LNCaP clone FGC (cell line): ENCODE measurements at regions not wholly inside any gene's neighbourhood (a gene's known extent, or its start where the extent isn't known, plus 50 kb on each side); places are given as distances from the start of the nearest gene placed in this dataset.

Experiments
- DNase-seq: peaks from one replicate; pipeline ENCODE4 v3.0.0-alpha.2; 2011; ENCODE audit warnings: low read depth
- H3K4me3 ChIP-seq: 2 replicates; pipeline ENCODE4 v1.5.1; 2011; ENCODE audit warnings: mild to moderate bottlenecking, low read depth, low read length, control low read depth
- TF ChIP-seq, protein P1 (sequence below): IDR thresholded peaks from 2 replicates; pipeline ENCODE4 v1.5.1; 2012; ENCODE audit warnings: mild to moderate bottlenecking; ENCODE audit not compliant: control insufficient read depth, insufficient read depth; ENCODE audit errors: extremely low read depth

DNA sequence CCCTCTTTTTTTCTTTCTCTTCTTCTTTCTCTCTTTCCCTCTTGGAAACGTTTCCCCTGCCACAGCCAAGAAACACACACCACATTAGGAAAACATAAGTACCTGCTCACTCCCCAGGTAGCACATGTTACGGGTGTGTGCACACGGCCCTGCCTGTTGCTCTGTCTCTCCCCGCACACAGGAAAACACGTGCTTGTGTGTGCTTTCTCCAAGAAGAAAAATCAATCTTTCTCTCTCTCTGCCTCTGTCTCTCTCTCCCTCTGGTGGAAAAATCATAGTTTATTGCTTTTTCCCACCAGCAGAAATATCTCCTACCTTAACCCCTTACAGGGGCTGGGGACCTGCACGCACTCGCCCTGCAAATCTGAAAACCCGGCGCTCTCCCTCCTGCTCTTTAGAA, 102.3 kb downstream of the EDN3 start:
- DNase-seq, result no peak
- TF ChIP-seq, protein P1, sequence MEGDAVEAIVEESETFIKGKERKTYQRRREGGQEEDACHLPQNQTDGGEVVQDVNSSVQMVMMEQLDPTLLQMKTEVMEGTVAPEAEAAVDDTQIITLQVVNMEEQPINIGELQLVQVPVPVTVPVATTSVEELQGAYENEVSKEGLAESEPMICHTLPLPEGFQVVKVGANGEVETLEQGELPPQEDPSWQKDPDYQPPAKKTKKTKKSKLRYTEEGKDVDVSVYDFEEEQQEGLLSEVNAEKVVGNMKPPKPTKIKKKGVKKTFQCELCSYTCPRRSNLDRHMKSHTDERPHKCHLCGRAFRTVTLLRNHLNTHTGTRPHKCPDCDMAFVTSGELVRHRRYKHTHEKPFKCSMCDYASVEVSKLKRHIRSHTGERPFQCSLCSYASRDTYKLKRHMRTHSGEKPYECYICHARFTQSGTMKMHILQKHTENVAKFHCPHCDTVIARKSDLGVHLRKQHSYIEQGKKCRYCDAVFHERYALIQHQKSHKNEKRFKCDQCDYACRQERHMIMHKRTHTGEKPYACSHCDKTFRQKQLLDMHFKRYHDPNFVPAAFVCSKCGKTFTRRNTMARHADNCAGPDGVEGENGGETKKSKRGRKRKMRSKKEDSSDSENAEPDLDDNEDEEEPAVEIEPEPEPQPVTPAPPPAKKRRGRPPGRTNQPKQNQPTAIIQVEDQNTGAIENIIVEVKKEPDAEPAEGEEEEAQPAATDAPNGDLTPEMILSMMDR, result no peak
- no peak overlapping the region for H3K4me3 ChIP-seq

DNA sequence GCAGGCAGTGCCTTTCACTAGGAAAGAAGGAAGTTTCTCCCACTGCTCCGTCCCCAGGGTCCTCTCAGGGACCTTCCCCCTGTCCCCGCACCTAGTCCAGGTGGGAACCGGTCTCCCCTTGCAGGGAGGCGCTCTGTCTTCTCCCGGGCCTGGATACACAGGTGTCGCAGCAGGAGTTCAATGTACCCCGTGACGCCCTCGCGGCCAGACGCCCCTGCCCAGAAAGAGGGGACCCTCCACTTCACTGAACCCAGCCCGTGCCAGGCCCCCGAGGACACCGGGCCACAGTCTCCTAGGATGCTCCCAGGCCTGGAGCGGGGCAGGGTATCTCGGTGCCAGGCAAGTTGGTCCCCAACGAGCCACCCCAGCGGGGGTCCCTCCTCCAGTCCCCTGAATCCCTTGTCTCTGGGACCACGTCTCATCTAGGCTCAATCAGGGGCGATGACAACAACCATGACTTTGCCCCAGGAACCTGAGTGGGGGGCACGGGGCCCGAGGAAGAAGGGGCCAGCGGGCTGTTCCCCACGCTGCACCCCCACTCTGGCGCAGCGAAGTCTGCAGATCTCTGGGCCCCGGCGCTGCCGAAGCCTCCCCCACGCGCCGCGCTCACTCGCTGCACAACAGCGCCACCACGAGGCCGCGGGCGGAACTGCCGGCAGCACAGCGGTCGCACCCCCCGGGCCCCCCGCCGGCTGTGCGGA, 103.0 kb downstream of the EDN3 start:
- TF ChIP-seq, protein P1, result peak; percentile 98
- DNase-seq, result no peak
- no peak overlapping the region for H3K4me3 ChIP-seq

DNA sequence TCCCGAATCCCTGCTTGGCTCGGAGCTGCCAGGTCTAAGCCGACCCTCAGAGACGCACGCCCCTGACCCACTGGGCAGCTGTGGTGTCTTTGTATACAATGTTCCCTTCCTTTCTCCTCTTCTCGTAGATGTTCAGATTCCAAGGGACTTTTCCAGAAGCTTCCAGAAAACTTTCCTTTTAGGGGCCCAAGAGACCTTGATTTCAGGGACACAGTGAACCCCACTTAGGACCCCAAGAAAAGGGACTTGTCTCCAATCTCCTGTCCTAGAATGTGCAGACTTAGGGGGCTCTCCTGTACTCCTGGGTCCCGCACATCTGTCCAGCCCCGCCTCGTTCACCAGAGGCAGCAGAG, 103.5 kb downstream of the EDN3 start:
- no peak for DNase-seq
- H3K4me3 ChIP-seq, result no peak overlapping the region
- TF ChIP-seq, protein P1, result no peak

DNA sequence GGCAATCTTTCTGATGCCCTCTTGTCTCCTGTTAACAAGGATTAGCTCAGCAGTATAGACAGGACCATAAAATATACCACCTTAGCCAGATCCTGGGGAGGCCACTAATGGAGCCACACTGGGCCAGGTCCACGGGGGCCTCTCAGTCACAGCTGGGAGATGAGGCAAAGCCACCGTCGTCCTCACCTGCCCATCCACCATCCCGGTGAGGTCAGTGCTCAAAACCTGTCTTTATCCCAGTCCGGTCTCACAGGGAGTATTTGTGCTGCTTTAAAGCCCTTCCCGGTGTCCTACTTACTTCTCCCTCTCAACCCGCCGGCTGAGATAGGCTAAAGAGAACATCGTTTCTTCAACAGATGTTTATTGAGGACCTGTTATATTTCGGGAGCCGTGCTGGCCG, 104.3 kb downstream of the EDN3 start:
- TF ChIP-seq, protein P1, result no peak

DNA sequence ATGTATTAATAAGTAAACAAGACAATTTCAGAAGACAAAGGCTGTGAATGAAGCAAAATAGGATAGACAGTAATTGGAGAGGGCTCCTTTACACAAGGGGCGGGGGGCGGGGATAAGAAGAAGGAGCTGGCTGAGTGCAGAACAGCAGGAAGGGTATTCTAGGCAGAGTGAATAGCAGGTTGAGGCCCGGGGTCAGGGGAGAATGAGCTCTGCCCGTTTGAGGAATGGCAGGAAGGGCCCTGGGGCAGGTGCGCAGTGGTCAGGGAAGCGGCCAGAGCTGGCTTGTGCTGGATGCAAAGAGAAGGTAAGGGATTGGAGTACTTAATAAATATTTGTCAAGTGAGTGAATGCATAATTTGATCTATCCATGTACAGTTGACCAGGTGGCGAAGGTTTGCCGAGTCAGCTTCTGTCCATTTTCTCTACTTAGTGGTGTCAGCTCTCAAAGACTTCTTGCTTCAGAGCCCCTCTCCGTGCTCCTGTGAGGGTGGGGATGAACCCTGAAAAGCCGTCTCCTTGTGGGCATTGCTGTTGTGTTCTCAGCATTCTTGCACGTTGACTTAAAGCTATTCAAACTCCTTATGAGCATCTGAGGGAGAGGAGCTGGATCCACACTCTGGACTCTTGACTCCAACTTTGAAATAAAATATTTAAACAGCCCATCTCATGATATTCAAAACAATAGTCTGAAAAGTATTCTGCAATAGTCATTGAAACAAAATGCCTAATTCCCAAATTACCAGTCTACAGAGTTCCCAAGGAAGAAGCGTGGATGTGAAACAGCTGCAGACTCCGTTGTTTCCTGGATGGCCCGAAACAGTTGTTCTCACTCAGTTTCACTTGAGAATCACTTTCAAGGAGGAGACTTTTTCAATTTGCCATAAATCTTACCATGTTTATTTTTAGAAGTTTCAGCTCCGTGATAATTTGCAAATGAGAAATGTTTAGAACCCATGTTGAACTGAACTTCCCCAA, 105.1 kb downstream of the EDN3 start:
- no peak overlapping the region for H3K4me3 ChIP-seq
- TF ChIP-seq, protein P1, result no peak
- DNase-seq, result no peak

More for the DNA sequence above, 104.3 kb downstream of the EDN3 start:
- no peak overlapping the region for H3K4me3 ChIP-seq
- DNase-seq, result no peak

DNA sequence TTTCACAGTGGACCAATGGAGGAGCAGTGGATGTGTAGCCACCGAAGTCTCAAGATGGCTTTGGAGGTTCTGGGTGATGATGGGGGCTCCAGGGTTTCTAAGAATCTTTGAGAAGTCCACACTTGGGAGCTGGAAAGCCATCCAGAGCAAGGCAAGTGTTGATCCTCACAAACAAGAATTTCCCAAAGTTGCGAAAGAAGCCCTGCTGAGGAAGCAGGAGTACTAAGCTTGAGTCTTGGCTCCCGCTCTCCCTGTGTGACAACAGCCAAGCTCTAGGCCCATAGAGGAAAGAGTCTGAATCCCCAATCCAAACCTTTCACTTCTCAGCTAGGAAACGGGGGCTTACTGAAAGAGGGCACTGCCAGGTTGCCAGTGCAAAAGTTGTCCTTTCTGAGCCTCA, 106.0 kb downstream of the EDN3 start:
- DNase-seq, result no peak
- no peak overlapping the region for H3K4me3 ChIP-seq
- TF ChIP-seq, protein P1, result no peak
